Endothelial cell of umbilical vein (primary cell): ENCODE measurements at regions not wholly inside any gene's neighbourhood (a gene's known extent, or its start where the extent isn't known, plus 50 kb on each side); places are given as distances from the start of the nearest gene placed in this dataset.

Experiments
- BruUV-seq: library from RNA; stranded (reverse); fragments of 400-500 nt; replicated peaks from 2 replicates; lab custom pipeline; 2021; lab: Mats Ljungman, UMichigan
- CTCF ChIA-PET: fragments of 300-600, 350-600 bp; sonication (Branson Sonifier 250); formaldehyde crosslinking; loops from one replicate; lab custom pipeline; 2021; ENCODE audit warnings: antibody characterized with exemption, inconsistent platforms; lab: Charles Lee
- POLR2A ChIA-PET: fragments of 300-600, 350-600 bp; sonication (Branson Sonifier 250); formaldehyde crosslinking; loops from one replicate; lab custom pipeline; 2021; ENCODE audit warnings: antibody characterized with exemption, inconsistent platforms; lab: Charles Lee
- DNase-seq: peaks from one replicate; pipeline ENCODE4 v3.0.0-alpha.2; 2011; ENCODE audit warnings: low read depth, low spot score
- FAIRE-seq: peaks from 2 replicates; lab custom pipeline; 2011; peaks lifted over from hg19 to GRCh38; lab: Jason Lieb, UNC
- H2AFZ ChIP-seq: 2 replicates; pipeline ENCODE4 v1.6.0; 2012; ENCODE audit warnings: low read depth, low read length, control low read depth, inconsistent platforms
- H3K27ac ChIP-seq: 2 replicates; pipeline ENCODE4 v1.5.1; 2011; ENCODE audit warnings: low read depth, mild to moderate bottlenecking, control low read depth, low read length, moderate library complexity; ENCODE audit not compliant: insufficient read depth
- H3K27me3 ChIP-seq, 2 experiments: 2 replicates each; pipeline versions ENCODE4 v1.6.0 to v1.6.1; 2011; ENCODE audit warnings: low read length in 2 of 2, mixed read lengths in 1 of 2; ENCODE audit not compliant: control insufficient read depth in 2 of 2, insufficient read depth in 2 of 2
- H3K36me3 ChIP-seq, 2 experiments: 2 replicates in 1 of 2; 3 replicates in 1 of 2; pipeline ENCODE4 v1.5.1; 2011; ENCODE audit warnings: low read length in 2 of 2, mild to moderate bottlenecking in 1 of 2, moderate library complexity in 1 of 2; ENCODE audit not compliant: control insufficient read depth in 2 of 2, insufficient read depth in 2 of 2; ENCODE audit errors: extremely low read depth in 1 of 2
- H3K4me1 ChIP-seq: 3 replicates; pipeline ENCODE4 v1.5.1; 2011; ENCODE audit warnings: mild to moderate bottlenecking, low read length; ENCODE audit not compliant: control insufficient read depth, insufficient read depth; ENCODE audit errors: extremely low read depth
- H3K4me2 ChIP-seq: 2 replicates; pipeline ENCODE4 v1.6.1; 2011; ENCODE audit warnings: low read length, control low read depth, mixed read lengths; ENCODE audit not compliant: insufficient read depth
- H3K4me3 ChIP-seq, 3 experiments: fragments of 200-600 bp in 1 of 3; sonication (generic), shearing (Covaris generic) in 1 of 3; replicated peaks in 1 of 3; 2 replicates each; pipeline ENCODE4 v1.5.1; 2011 to 2016; ENCODE audit warnings: control low read depth in 3 of 3, low read length in 3 of 3, mild to moderate bottlenecking in 2 of 3, inconsistent platforms in 1 of 3, low read depth in 1 of 3, moderate library complexity in 1 of 3; ENCODE audit not compliant: insufficient read depth in 1 of 3
- H3K79me2 ChIP-seq: 2 replicates; pipeline ENCODE4 v1.6.0; 2012; ENCODE audit warnings: low read length, inconsistent platforms; ENCODE audit not compliant: control insufficient read depth, insufficient read depth
- H3K9ac ChIP-seq: replicated peaks from 2 replicates; pipeline ENCODE3; 2011; ENCODE audit warnings: low read length, control low read depth; ENCODE audit not compliant: insufficient read depth; ENCODE audit errors: extremely low read depth
- H3K9me1 ChIP-seq: replicated peaks from 3 replicates; pipeline ENCODE4 v1.6.0; 2011; ENCODE audit warnings: mild to moderate bottlenecking, low read length; ENCODE audit not compliant: control insufficient read depth, insufficient read depth; ENCODE audit errors: extremely low read depth
- H3K9me3 ChIP-seq: replicated peaks from 2 replicates; pipeline ENCODE4 v1.5.1; 2012; ENCODE audit warnings: low read length, inconsistent platforms; ENCODE audit not compliant: control insufficient read depth, insufficient read depth
- H4K20me1 ChIP-seq: replicated peaks from 2 replicates; pipeline ENCODE3; 2011; ENCODE audit warnings: mild to moderate bottlenecking, low read length; ENCODE audit not compliant: control insufficient read depth, insufficient read depth; ENCODE audit errors: extremely low read depth
- EZH2 ChIP-seq: IDR thresholded peaks from 2 replicates; pipeline ENCODE4 v1.6.1; 2012; ENCODE audit warnings: borderline replicate concordance, low read depth, mild to moderate bottlenecking, moderate library complexity, low read length, inconsistent platforms; ENCODE audit not compliant: severe bottlenecking
- FOS ChIP-seq: IDR thresholded peaks from 2 replicates; pipeline ENCODE4 v1.6.1; 2011; ENCODE audit warnings: mild to moderate bottlenecking, low read length, moderate library complexity, borderline replicate concordance; ENCODE audit not compliant: insufficient read depth
- GATA2 ChIP-seq: IDR thresholded peaks from 2 replicates; pipeline ENCODE4 v1.7.0; 2011; ENCODE audit warnings: low read depth, mild to moderate bottlenecking, moderate library complexity, mixed read lengths, low read length; ENCODE audit not compliant: insufficient read length, insufficient read depth
- JUN ChIP-seq: IDR thresholded peaks from 2 replicates; pipeline ENCODE4 v1.6.1; 2011; ENCODE audit warnings: borderline replicate concordance, low read depth; ENCODE audit not compliant: insufficient read length, insufficient read depth
- MYC ChIP-seq: IDR thresholded peaks from one replicate; pipeline ENCODE4 v1.6.1; 2011; ENCODE audit warnings: mild to moderate bottlenecking, low read depth, low read length
- POLR2A ChIP-seq: IDR thresholded peaks from 2 replicates; pipeline ENCODE4 v1.6.1; 2012; ENCODE audit warnings: low read depth, mild to moderate bottlenecking, control low read depth, low read length
- dilution Hi-C: fragments of 300-500 bp; cut with MboI; formaldehyde crosslinking; loops from one replicate; pipeline ENCODE4 v1.15.0; 2019; ENCODE audit warnings: low sequenced_read_pairs; ENCODE audit not compliant: extremely low pct_ligation_motif_present
- intact Hi-C: fragments of 100-400 bp; cut with micrococcal nuclease; formaldehyde crosslinking; loops from one replicate; pipeline ENCODE4 v1.10.0; 2022
- TF ChIP-seq, protein P1 (sequence below), 2 donors: IDR thresholded peaks; 1 replicate in 1 of 2; 2 replicates in 1 of 2; pipeline ENCODE4 v1.5.1; 2011; ENCODE audit warnings: low read length in 2 of 2, mild to moderate bottlenecking in 2 of 2, moderate library complexity in 2 of 2, control low read depth in 1 of 2, inconsistent platforms in 1 of 2, low read depth in 1 of 2; ENCODE audit not compliant: insufficient read depth in 1 of 2; ENCODE audit errors: extremely low read depth in 1 of 2

GRCh38 chr14:89743828-89744227 is 210.7 kb downstream of the EFCAB11 start:
- DNase-seq (no peak), FAIRE-seq (no peak)
- ChIA-PET CTCF (no interaction called here), POLR2A (no interaction called here)
- Histone ChIP-seq H3K4me3 (no peak overlapping the region), H3K27me3 (no peaks in the 10 kb centered on the region), H3K4me1 (no peaks in the 10 kb centered on the region), H3K9me1 (no peaks in the 10 kb centered on the region), H3K27ac (no peak overlapping the region), H3K36me3 (no peaks in the 10 kb centered on the region), H3K9me3 (no peaks in the 10 kb centered on the region), H4K20me1 (no peaks in the 10 kb centered on the region), H2AFZ (no peak overlapping the region), H3K4me2 (no peak overlapping the region), H3K9ac (no peak overlapping the region), H3K79me2 (no peaks in the 10 kb centered on the region)
- intact Hi-C loops (no loop called here), dilution Hi-C loops (no loop called here)
- BruUV-seq: no TSS peak
- TF ChIP-seq FOS: no peak
- no peak for TF ChIP-seq MYC
- no peak for TF ChIP-seq JUN
- TF ChIP-seq EZH2: no peak
- TF ChIP-seq, protein P1, sequence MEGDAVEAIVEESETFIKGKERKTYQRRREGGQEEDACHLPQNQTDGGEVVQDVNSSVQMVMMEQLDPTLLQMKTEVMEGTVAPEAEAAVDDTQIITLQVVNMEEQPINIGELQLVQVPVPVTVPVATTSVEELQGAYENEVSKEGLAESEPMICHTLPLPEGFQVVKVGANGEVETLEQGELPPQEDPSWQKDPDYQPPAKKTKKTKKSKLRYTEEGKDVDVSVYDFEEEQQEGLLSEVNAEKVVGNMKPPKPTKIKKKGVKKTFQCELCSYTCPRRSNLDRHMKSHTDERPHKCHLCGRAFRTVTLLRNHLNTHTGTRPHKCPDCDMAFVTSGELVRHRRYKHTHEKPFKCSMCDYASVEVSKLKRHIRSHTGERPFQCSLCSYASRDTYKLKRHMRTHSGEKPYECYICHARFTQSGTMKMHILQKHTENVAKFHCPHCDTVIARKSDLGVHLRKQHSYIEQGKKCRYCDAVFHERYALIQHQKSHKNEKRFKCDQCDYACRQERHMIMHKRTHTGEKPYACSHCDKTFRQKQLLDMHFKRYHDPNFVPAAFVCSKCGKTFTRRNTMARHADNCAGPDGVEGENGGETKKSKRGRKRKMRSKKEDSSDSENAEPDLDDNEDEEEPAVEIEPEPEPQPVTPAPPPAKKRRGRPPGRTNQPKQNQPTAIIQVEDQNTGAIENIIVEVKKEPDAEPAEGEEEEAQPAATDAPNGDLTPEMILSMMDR (IDR thresholded peaks at IDR 0.05; ENCODE audit: extremely low read depth in 1 of 2, insufficient read depth in 1 of 2, low read depth in 1 of 2, low read length in 2 of 2): no peak
- no peak for TF ChIP-seq GATA2
- TF ChIP-seq POLR2A: no peak

- intact Hi-C loops (no loop called here), dilution Hi-C loops (no loop called here)
- no peak overlapping the region for H3K4me2 ChIP-seq
- no peak for DNase-seq
- no peaks in the 10 kb centered on the region for H3K79me2 ChIP-seq
- no peak overlapping the region for H3K4me3 ChIP-seq
- H3K27ac ChIP-seq: no peak overlapping the region
- H3K27me3 ChIP-seq: no peaks in the 10 kb centered on the region
- no peak overlapping the region for H3K9ac ChIP-seq
- no peaks in the 10 kb centered on the region for H3K36me3 ChIP-seq
- POLR2A ChIA-PET: no interaction called here
- no peak overlapping the region for H2AFZ ChIP-seq
- no peak for FAIRE-seq
- H3K4me1 ChIP-seq: no peaks in the 10 kb centered on the region
- TF ChIP-seq JUN: no peak
- no peaks in the 10 kb centered on the region for H4K20me1 ChIP-seq
- H3K9me1 ChIP-seq: no peaks in the 10 kb centered on the region
- CTCF ChIA-PET: no interaction called here
- H3K9me3 ChIP-seq: no peaks in the 10 kb centered on the region
- BruUV-seq: no TSS peak
Observed at GRCh38 chr14:89740241-89740640, 214.3 kb downstream of the EFCAB11 start.
